Ovary (tissue), 7 donors: ENCODE measurements at regions not wholly inside any gene's neighbourhood (a gene's known extent, or its start where the extent isn't known, plus 50 kb on each side); places are given as distances from the start of the nearest gene placed in this dataset.

Experiments used
- DNase-seq, 5 donors: peaks; one replicate each; pipeline ENCODE4 v3.0.0-alpha.2; 2019 to 2020
- H3K27ac ChIP-seq, 2 donors: fragments of 200-600 bp; one replicate each; pipeline versions ENCODE4 v1.5.1 to v1.8.0; 2019 to 2022
- H3K27me3 ChIP-seq: fragments of 200-600 bp; one replicate; pipeline ENCODE4 v1.8.0; 2022
- H3K36me3 ChIP-seq: fragments of 200-600 bp; sonication (generic); one replicate; pipeline ENCODE4 v1.5.1; 2019
- H3K4me1 ChIP-seq: one replicate; pipeline ENCODE4 v1.8.1; 2013; ENCODE audit warnings: mild to moderate bottlenecking, moderate library complexity; ENCODE audit not compliant: insufficient read depth
- H3K4me3 ChIP-seq: fragments of 200-600 bp; sonication (generic); one replicate; pipeline ENCODE4 v1.5.1; 2017
- H3K9me3 ChIP-seq, 2 donors: fragments of 200-600 bp in 1 of 2; sonication (generic) in 1 of 2; one replicate each; pipeline versions ENCODE4 v1.5.1 to v1.8.1; 2013 to 2019; ENCODE audit warnings: mild to moderate bottlenecking in 1 of 2, moderate library complexity in 1 of 2
- EP300 ChIP-seq: sonication (generic); formaldehyde crosslinking; IDR thresholded peaks from one replicate; pipeline ENCODE4 v1.6.1; 2017; ENCODE audit warnings: antibody characterized with exemption
- POLR2A ChIP-seq: fragments of 450-650 bp; IDR thresholded peaks from one replicate; pipeline ENCODE4 v1.6.1; 2017; ENCODE audit warnings: antibody characterized with exemption, mild to moderate bottlenecking, moderate library complexity
- WGBS, 3 donors: extraction: QIAGEN DNeasy Blood & Tissue Kit in 1 of 3; methylation state at CpG; one replicate each; pipeline versions ENCODE4 v1.1.5 to v1.1.7; 2013 to 2017; 5-methylcytosine and 5-hydroxymethylcytosine counted together
- intact Hi-C, 4 donors: fragments of 100-400 bp; cut with DNase I; formaldehyde crosslinking; loops; one replicate each; pipeline versions ENCODE4 v1.11.0 to v1.15.1; 2022 to 2023
- TF ChIP-seq, protein P1 (sequence below), 3 donors: fragments of 450-650 bp in 2 of 3; fragments of 200-600 bp in 1 of 3; IDR thresholded peaks; one replicate each; pipeline versions ENCODE4 v1.5.1 to v1.8.0; 2016 to 2022; ENCODE audit warnings: antibody characterized with exemption in 3 of 3, mild to moderate bottlenecking in 1 of 3
- donor health status: DM: no; HTN: no; CAD: no; lungs with moderate emphysema.
- donor health status: DM: no; HTN: no; CAD: no.
- donor health status: Bipolar disorder and iron deficiency.
- donor health status: DM: no; HTN: no; CAD: no.
- donor health status: DM: yes; HTN: yes; CAD: no.

GRCh38 chr3:63089007-63089750 lies 188.9 kb upstream of the SYNPR start:
- intact Hi-C loops = no loop called here
- Histone ChIP-seq H3K4me1 (no peaks in the 10 kb centered on the region), H3K9me3 (no peaks in the 10 kb centered on the region), H3K27ac (no peak overlapping the region), H3K36me3 (no peaks in the 10 kb centered on the region), H3K27me3 (no peaks in the 10 kb centered on the region), H3K4me3 (no peak overlapping the region)
- no peak for DNase-seq
- 56 to 86% (median 65%) methylated on average over 6 of the region's 6 CpGs for WGBS, 3 donors
- TF ChIP-seq EP300 (no peak), POLR2A (no peak)
- TF ChIP-seq, protein P1, sequence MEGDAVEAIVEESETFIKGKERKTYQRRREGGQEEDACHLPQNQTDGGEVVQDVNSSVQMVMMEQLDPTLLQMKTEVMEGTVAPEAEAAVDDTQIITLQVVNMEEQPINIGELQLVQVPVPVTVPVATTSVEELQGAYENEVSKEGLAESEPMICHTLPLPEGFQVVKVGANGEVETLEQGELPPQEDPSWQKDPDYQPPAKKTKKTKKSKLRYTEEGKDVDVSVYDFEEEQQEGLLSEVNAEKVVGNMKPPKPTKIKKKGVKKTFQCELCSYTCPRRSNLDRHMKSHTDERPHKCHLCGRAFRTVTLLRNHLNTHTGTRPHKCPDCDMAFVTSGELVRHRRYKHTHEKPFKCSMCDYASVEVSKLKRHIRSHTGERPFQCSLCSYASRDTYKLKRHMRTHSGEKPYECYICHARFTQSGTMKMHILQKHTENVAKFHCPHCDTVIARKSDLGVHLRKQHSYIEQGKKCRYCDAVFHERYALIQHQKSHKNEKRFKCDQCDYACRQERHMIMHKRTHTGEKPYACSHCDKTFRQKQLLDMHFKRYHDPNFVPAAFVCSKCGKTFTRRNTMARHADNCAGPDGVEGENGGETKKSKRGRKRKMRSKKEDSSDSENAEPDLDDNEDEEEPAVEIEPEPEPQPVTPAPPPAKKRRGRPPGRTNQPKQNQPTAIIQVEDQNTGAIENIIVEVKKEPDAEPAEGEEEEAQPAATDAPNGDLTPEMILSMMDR (IDR thresholded peaks at IDR 0.05) = no peak

GRCh38 chr3:63089751-63090132 lies 188.4 kb upstream of the SYNPR start:
- TF ChIP-seq POLR2A (no peak), EP300 (no peak)
- TF ChIP-seq, protein P1 (IDR thresholded peaks at IDR 0.05) = no peak
- no peaks in the 10 kb centered on the region for H3K27me3 ChIP-seq
- 14 to 26% (median 20%) methylated on average over 1 of the region's 1 CpG for WGBS, 3 donors
- intact Hi-C loops = no loop called here
- no peaks in the 10 kb centered on the region for H3K4me1 ChIP-seq
- no peak for DNase-seq
- no peaks in the 10 kb centered on the region for H3K36me3 ChIP-seq
- no peaks in the 10 kb centered on the region for H3K9me3 ChIP-seq
- no peak overlapping the region for H3K27ac ChIP-seq
- no peak overlapping the region for H3K4me3 ChIP-seq

- no peaks in the 10 kb centered on the region for H3K36me3 ChIP-seq
- TF ChIP-seq POLR2A (no peak), EP300 (no peak)
- TF ChIP-seq, protein P1 (IDR thresholded peaks at IDR 0.05) = no peak
- H3K9me3 ChIP-seq = no peaks in the 10 kb centered on the region
- intact Hi-C loops = no loop called here
- H3K4me1 ChIP-seq = no peaks in the 10 kb centered on the region
- H3K27ac ChIP-seq = no peak overlapping the region
- H3K4me3 ChIP-seq = no peak overlapping the region
- WGBS, 3 donors = 15 to 57% (median 30%) methylated on average over 2 of the region's 2 CpGs
- no peaks in the 10 kb centered on the region for H3K27me3 ChIP-seq
- DNase-seq = no peak
Measured at GRCh38 chr3:63090656-63091055, 187.5 kb upstream of the SYNPR start.

DNA sequence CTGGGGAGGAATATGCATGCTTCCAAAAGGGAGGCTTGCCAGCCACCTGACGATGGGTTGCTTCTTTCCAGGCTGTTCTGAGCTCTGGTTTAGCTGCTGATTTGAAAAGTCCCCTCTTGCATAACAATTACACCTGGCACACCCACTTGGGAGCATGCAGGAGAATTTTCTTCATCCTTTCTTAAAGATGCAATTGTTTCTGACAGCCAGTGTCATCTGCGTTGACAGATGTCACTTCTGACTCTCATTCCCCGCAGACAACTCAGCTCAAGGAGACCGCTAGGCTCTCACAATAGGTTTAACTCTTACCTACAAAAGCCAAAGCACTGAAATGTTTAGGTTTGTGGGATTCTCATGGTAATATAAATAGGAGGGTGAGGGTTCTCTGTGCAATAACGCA lies 185.6 kb upstream of the SYNPR start:
- 62 to 72% (median 69%) methylated on average over 5 of the region's 5 CpGs for WGBS, 3 donors

More for the DNA sequence above, 185.6 kb upstream of the SYNPR start:
- H3K27me3 ChIP-seq = no peaks in the 10 kb centered on the region
- no peak overlapping the region for H3K27ac ChIP-seq
- TF ChIP-seq POLR2A (no peak), EP300 (no peak)
- TF ChIP-seq, protein P1 (IDR thresholded peaks at IDR 0.05) = no peak
- no peaks in the 10 kb centered on the region for H3K36me3 ChIP-seq
- intact Hi-C loops = no loop called here
- H3K4me1 ChIP-seq = no peaks in the 10 kb centered on the region
- no peak for DNase-seq
- H3K4me3 ChIP-seq = no peak overlapping the region
- H3K9me3 ChIP-seq = no peaks in the 10 kb centered on the region
